H1 (cell line): ENCODE measurements at regions not wholly inside any gene's neighbourhood (a gene's known extent, or its start where the extent isn't known, plus 50 kb on each side); places are given as distances from the start of the nearest gene placed in this dataset.

Experiments used
- CTCF ChIA-PET: fragments of 300-600 bp; sonication (Branson Sonifier 250); formaldehyde crosslinking; loops from one replicate; lab custom pipeline; 2021; ENCODE audit not compliant: partially characterized antibody; lab: Charles Lee
- POLR2A ChIA-PET: fragments of 300-600 bp; sonication (Branson Sonifier 250); formaldehyde crosslinking; loops from one replicate; lab custom pipeline; 2021; ENCODE audit warnings: inconsistent platforms; ENCODE audit not compliant: partially characterized antibody; lab: Charles Lee
- DNase-seq, 2 experiments: peaks; one replicate each; pipeline versions ENCODE4 v3.0.0 to v3.0.0-alpha.2; 2010 to 2022; ENCODE audit warnings: low spot score in 2 of 2, low read depth in 1 of 2, mixed read lengths in 1 of 2
- FAIRE-seq: peaks from 2 replicates; lab custom pipeline; 2011; peaks lifted over from hg19 to GRCh38; lab: Jason Lieb, UNC
- H2AFZ ChIP-seq: 2 replicates; pipeline ENCODE4 v1.8.1; 2012; ENCODE audit warnings: low read length, inconsistent platforms
- H2AK5ac ChIP-seq: 2 replicates; pipeline ENCODE4 v1.6.1; 2013; ENCODE audit warnings: low read depth, low read length
- H2BK120ac ChIP-seq: replicated peaks from 2 replicates; pipeline ENCODE3; 2013; ENCODE audit warnings: low read depth, low read length, inconsistent platforms
- H2BK12ac ChIP-seq: 2 replicates; pipeline ENCODE4 v1.6.1; 2013; ENCODE audit warnings: low read depth, low read length
- H2BK15ac ChIP-seq: 2 replicates; pipeline ENCODE4 v1.6.1; 2013; ENCODE audit warnings: low read length
- H2BK20ac ChIP-seq: 2 replicates; pipeline ENCODE4 v1.6.1; 2013; ENCODE audit warnings: low read length
- H2BK5ac ChIP-seq: 2 replicates; pipeline ENCODE4 v1.6.1; 2013; ENCODE audit warnings: low read depth, low read length
- H3K14ac ChIP-seq: 2 replicates; pipeline ENCODE4 v1.6.1; 2013; ENCODE audit warnings: inconsistent platforms; ENCODE audit not compliant: insufficient read length
- H3K18ac ChIP-seq: 2 replicates; pipeline ENCODE4 v1.6.1; 2013; ENCODE audit warnings: low read length; ENCODE audit errors: extremely low read depth
- H3K23ac ChIP-seq: 2 replicates; pipeline ENCODE4 v1.6.1; 2013; ENCODE audit warnings: inconsistent platforms; ENCODE audit not compliant: insufficient read length
- H3K23me2 ChIP-seq: 2 replicates; pipeline ENCODE4 v1.6.1; 2013; ENCODE audit warnings: low read depth, low read length
- H3K27ac ChIP-seq: 2 replicates; pipeline ENCODE4 v1.6.1; 2011; ENCODE audit warnings: low read depth, low read length, inconsistent platforms
- H3K27me3 ChIP-seq, 4 experiments: replicated peaks in 1 of 4; 1 replicate in 1 of 4; 2 replicates in 3 of 4; pipeline versions ENCODE4 v1.6.1 to v1.8.1; 2011 to 2013; ENCODE audit warnings: low read length in 3 of 4, mild to moderate bottlenecking in 3 of 4, inconsistent platforms in 2 of 4, mixed read lengths in 2 of 4, moderate library complexity in 1 of 4; ENCODE audit not compliant: control insufficient read depth in 3 of 4, insufficient read depth in 3 of 4; ENCODE audit errors: extremely low read depth in 1 of 4
- H3K36me3 ChIP-seq, 4 experiments: 2 replicates each; pipeline versions ENCODE4 v1.6.1 to v1.8.1; 2011 to 2013; ENCODE audit warnings: mild to moderate bottlenecking in 4 of 4, low read length in 3 of 4, moderate library complexity in 2 of 4, control low read depth in 1 of 4, inconsistent platforms in 1 of 4; ENCODE audit not compliant: insufficient read depth in 4 of 4, control insufficient read depth in 2 of 4
- H3K4ac ChIP-seq: replicated peaks from 2 replicates; pipeline ENCODE3; 2013; ENCODE audit warnings: low read length, low read depth, mixed read lengths, inconsistent platforms; ENCODE audit not compliant: insufficient read length
- H3K4me1 ChIP-seq, 4 experiments: replicated peaks in 1 of 4; 1 replicate in 1 of 4; 2 replicates in 3 of 4; pipeline versions ENCODE4 v1.6.1 to v1.8.1; 2011 to 2013; ENCODE audit warnings: low read length in 3 of 4, inconsistent platforms in 2 of 4, mixed read lengths in 1 of 4; ENCODE audit not compliant: insufficient read depth in 4 of 4, control insufficient read depth in 3 of 4
- H3K4me2 ChIP-seq, 2 experiments: 2 replicates each; pipeline versions ENCODE4 v1.6.1 to v1.8.1; 2011 to 2013; ENCODE audit warnings: low read depth in 2 of 2, low read length in 2 of 2, control low read depth in 1 of 2, inconsistent platforms in 1 of 2, mild to moderate bottlenecking in 1 of 2; ENCODE audit not compliant: insufficient read depth in 1 of 2
- H3K4me3 ChIP-seq, 4 experiments: fragments of 200-600, 300-600 bp in 1 of 4; sonication (generic), shearing (Covaris generic), sonication (Bioruptor Twin) in 1 of 4; 2 replicates each; pipeline versions ENCODE4 v1.5.1 to v1.8.1; 2011 to 2016; ENCODE audit warnings: low read length in 4 of 4, low read depth in 3 of 4, control low read depth in 2 of 4, inconsistent platforms in 2 of 4, mild to moderate bottlenecking in 2 of 4, mixed read lengths in 1 of 4, moderate library complexity in 1 of 4; ENCODE audit not compliant: insufficient read depth in 2 of 4; ENCODE audit errors: extremely low read depth in 1 of 4
- H3K56ac ChIP-seq: replicated peaks from 2 replicates; pipeline ENCODE3; 2013; ENCODE audit warnings: low read depth, mild to moderate bottlenecking, mixed read lengths, low read length, inconsistent platforms; ENCODE audit not compliant: insufficient read length
- H3K79me1 ChIP-seq: 2 replicates; pipeline ENCODE4 v1.6.1; 2013; ENCODE audit warnings: low read depth, low read length, control low read depth
- H3K79me2 ChIP-seq, 2 experiments: 2 replicates each; pipeline versions ENCODE4 v1.6.1 to v1.8.1; 2012 to 2013; ENCODE audit warnings: low read length in 2 of 2, mild to moderate bottlenecking in 2 of 2, inconsistent platforms in 1 of 2; ENCODE audit not compliant: insufficient read depth in 2 of 2, control insufficient read depth in 1 of 2
- H3K9ac ChIP-seq, 4 experiments: replicated peaks in 1 of 4; 1 replicate in 1 of 4; 2 replicates in 3 of 4; pipeline versions ENCODE4 v1.6.1 to v1.8.1; 2011 to 2013; ENCODE audit warnings: low read depth in 3 of 4, low read length in 3 of 4, control low read depth in 2 of 4, mild to moderate bottlenecking in 2 of 4, moderate library complexity in 2 of 4, inconsistent platforms in 1 of 4; ENCODE audit errors: extremely low read depth in 1 of 4
- H3K9me3 ChIP-seq, 2 experiments: 2 replicates each; pipeline versions ENCODE4 v1.6.1 to v1.8.1; 2012 to 2013; ENCODE audit warnings: mild to moderate bottlenecking in 2 of 2, moderate library complexity in 2 of 2, control low read depth in 1 of 2, inconsistent platforms in 1 of 2, low read depth in 1 of 2, low read length in 1 of 2, mixed read lengths in 1 of 2; ENCODE audit not compliant: insufficient read depth in 2 of 2
- H4K20me1 ChIP-seq, 2 experiments: replicated peaks in 1 of 2; 2 replicates each; pipeline versions ENCODE3 to v1.8.1; 2011 to 2013; ENCODE audit warnings: inconsistent platforms in 2 of 2, low read length in 2 of 2, mild to moderate bottlenecking in 1 of 2; ENCODE audit not compliant: insufficient read depth in 2 of 2, control insufficient read depth in 1 of 2
- H4K5ac ChIP-seq: 2 replicates; pipeline ENCODE4 v1.6.1; 2013; ENCODE audit warnings: low read length, low read depth, mixed read lengths, inconsistent platforms; ENCODE audit not compliant: insufficient read length
- H4K8ac ChIP-seq: 2 replicates; pipeline ENCODE4 v1.8.0; 2013; ENCODE audit warnings: mild to moderate bottlenecking, moderate library complexity, low read length, inconsistent platforms; ENCODE audit not compliant: insufficient read depth; ENCODE audit errors: extremely low read depth
- H4K91ac ChIP-seq: replicated peaks from 2 replicates; pipeline ENCODE3; 2013; ENCODE audit warnings: low read length, mixed read lengths, inconsistent platforms; ENCODE audit not compliant: insufficient read length
- CBX8 ChIP-seq: fragments of 300-800, 300-1000 bp; sonication (generic); IDR thresholded peaks from 2 replicates; pipeline ENCODE4 v1.7.1; 2016; ENCODE audit warnings: low read depth, low read length, borderline replicate concordance
- CHD2 ChIP-seq: IDR thresholded peaks from 2 replicates; pipeline ENCODE4 v1.6.1; 2012; ENCODE audit warnings: low read length, improper control_type of control experiment
- CREB1 ChIP-seq: IDR thresholded peaks from 2 replicates; pipeline ENCODE4 v1.6.1; 2012; ENCODE audit warnings: inconsistent platforms
- CTBP2 ChIP-seq: IDR thresholded peaks from 2 replicates; pipeline ENCODE4 v1.7.0; 2011; ENCODE audit warnings: borderline replicate concordance, mild to moderate bottlenecking, moderate library complexity, mixed read lengths, low read length; ENCODE audit not compliant: insufficient read depth, insufficient read length
- HDAC6 ChIP-seq: IDR thresholded peaks from one replicate; pipeline ENCODE4 v1.7.1; 2012; ENCODE audit warnings: low read depth, mild to moderate bottlenecking, inconsistent platforms, low read length, moderate library complexity
- KDM4A ChIP-seq: IDR thresholded peaks from one replicate; pipeline ENCODE4 v1.7.1; 2012; ENCODE audit warnings: low read depth, mild to moderate bottlenecking, moderate library complexity, low read length, inconsistent platforms; ENCODE audit not compliant: severe bottlenecking
- POU5F1 ChIP-seq: IDR thresholded peaks from 2 replicates; pipeline ENCODE4 v1.6.1; 2011; ENCODE audit warnings: low read depth, mild to moderate bottlenecking, low read length, moderate library complexity
- RXRA ChIP-seq: IDR thresholded peaks from 2 replicates; pipeline ENCODE4 v1.6.1; 2011; ENCODE audit warnings: low read depth, mild to moderate bottlenecking, low read length, moderate library complexity; ENCODE audit not compliant: insufficient read depth
- SAP30 ChIP-seq: fragments of 300-600 bp; sonication (generic); IDR thresholded peaks from 2 replicates; pipeline ENCODE4 v1.7.1; 2012; ENCODE audit warnings: low read length, moderate library complexity, mild to moderate bottlenecking, inconsistent platforms; ENCODE audit not compliant: insufficient read depth, insufficient replicate concordance
- SIN3A ChIP-seq, 2 experiments: IDR thresholded peaks in 1 of 2; conservative IDR thresholded peaks in 1 of 2; 2 replicates each; pipeline ENCODE4 v1.6.1; 2011 to 2012; ENCODE audit warnings: low read length in 2 of 2, improper control_type of control experiment in 1 of 2, low read depth in 1 of 2, mild to moderate bottlenecking in 1 of 2
- SP2 ChIP-seq: IDR thresholded peaks from 2 replicates; pipeline ENCODE4 v1.6.1; 2012; ENCODE audit warnings: mild to moderate bottlenecking, low read length, inconsistent platforms
- TCF12 ChIP-seq: IDR thresholded peaks from 2 replicates; pipeline ENCODE4 v1.6.1; 2011; ENCODE audit warnings: low read depth, mild to moderate bottlenecking, low read length
- WGBS, 2 experiments: shearing (Covaris generic) in 1 of 2; methylation state at CpG; one replicate each; pipeline versions ENCODE4 v1.1.6 to v1.1.7; 2013 to 2015; ENCODE audit warnings: low lambda C conversion rate in 2 of 2, mixed read lengths in 2 of 2, inconsistent platforms in 1 of 2, low coverage in 1 of 2, missing lambda C conversion rate in 1 of 2; ENCODE audit not compliant: insufficient replicate concordance in 2 of 2, insufficient coverage in 1 of 2, insufficient read length in 1 of 2; ENCODE audit errors: extremely low coverage in 1 of 2, missing lambda C conversion rate in 1 of 2; 5-methylcytosine and 5-hydroxymethylcytosine counted together

DNA sequence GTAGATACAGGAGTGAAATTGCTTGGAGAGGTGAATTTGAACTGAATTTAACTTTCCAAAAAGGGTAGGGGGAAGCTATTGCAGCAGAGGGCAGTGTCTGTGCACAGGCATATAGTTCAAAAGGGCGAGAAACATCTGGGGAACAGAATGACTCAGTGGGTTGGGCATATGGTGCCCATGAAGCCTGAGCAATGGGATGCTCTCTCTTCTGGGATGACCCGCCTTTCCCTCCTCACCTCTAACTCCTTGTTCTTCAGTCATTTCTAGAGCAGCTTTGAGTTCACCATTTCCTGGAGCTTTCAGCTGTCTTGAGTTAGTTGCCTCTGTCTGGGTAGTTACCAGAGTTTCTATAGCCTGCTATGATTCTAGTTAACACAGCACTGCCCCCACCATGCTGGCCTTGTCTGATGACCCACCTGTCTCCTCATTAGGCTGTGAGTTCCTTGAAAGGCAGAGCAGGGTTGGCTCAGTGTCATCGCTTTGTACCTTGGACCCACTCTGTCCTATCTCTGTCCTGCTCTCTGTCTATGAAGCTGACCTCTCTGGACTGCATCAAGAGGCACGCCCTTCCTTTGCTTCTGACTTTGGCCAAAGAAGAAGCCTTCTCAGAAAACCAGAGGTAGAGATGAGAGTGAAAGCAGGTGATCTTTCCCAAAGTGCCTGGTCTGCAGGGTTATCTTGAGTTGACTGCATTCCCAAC is 299.6 kb upstream of the KLF4 start:
- H3K4me2 ChIP-seq: no peak overlapping the region
- H3K9ac ChIP-seq: no peak overlapping the region
- H2BK15ac ChIP-seq: no peak overlapping the region
- FAIRE-seq: no peak
- no peak overlapping the region for H3K23ac ChIP-seq
- no peak overlapping the region for H3K4ac ChIP-seq
- 0 out of 7 replicates have a peak, but pooled peaks cover 0 to 3% (median 0%) of the 10 kb centered on the region in 4 experiments for H3K4me1 ChIP-seq
- H3K9me3 ChIP-seq: no peaks in the 10 kb centered on the region
- no peak overlapping the region for H3K27ac ChIP-seq
- no peaks in the 10 kb centered on the region for H3K23me2 ChIP-seq
- H3K79me2 ChIP-seq: no peaks in the 10 kb centered on the region
- ChIA-PET POLR2A (no interaction called here), CTCF (no interaction called here)
- no peak overlapping the region for H2BK20ac ChIP-seq
- no peak overlapping the region for H3K14ac ChIP-seq
- no peak for TF ChIP-seq RXRA
- no peak for TF ChIP-seq SP2
- TF ChIP-seq CBX8: no peak
- no peak for TF ChIP-seq TCF12
- no peak for TF ChIP-seq SIN3A (conservative IDR thresholded peaks at IDR 0.05 in 1 of 2, IDR thresholded peaks at IDR 0.05 in 1 of 2; ENCODE audit: low read depth in 1 of 2, low read length in 2 of 2)
- no peak for TF ChIP-seq HDAC6
- no peak for TF ChIP-seq CREB1
- no peak for TF ChIP-seq KDM4A
- TF ChIP-seq POU5F1: no peak
- no peak for TF ChIP-seq CHD2
- no peak for TF ChIP-seq CTBP2
- TF ChIP-seq SAP30: no peak
- no peak overlapping the region for H4K5ac ChIP-seq
- WGBS, 2 experiments: 90% methylated on average over 4 of the region's 4 CpGs; no CpG with 5 or more reads in 1 of the 2 experiments
- no peaks in the 10 kb centered on the region for H3K36me3 ChIP-seq
- no peak overlapping the region for H2BK5ac ChIP-seq
- H4K91ac ChIP-seq: no peak overlapping the region
- no peak overlapping the region for H2BK120ac ChIP-seq
- H3K56ac ChIP-seq: no peak overlapping the region
- no peak overlapping the region for H3K18ac ChIP-seq
- no peaks in the 10 kb centered on the region for H3K79me1 ChIP-seq
- H4K8ac ChIP-seq: no peak overlapping the region
- no peaks in the 10 kb centered on the region for H4K20me1 ChIP-seq
- DNase-seq: no peak
- H2AFZ ChIP-seq: no peak overlapping the region
- no peak overlapping the region for H2BK12ac ChIP-seq
- no peak overlapping the region for H2AK5ac ChIP-seq
- H3K27me3 ChIP-seq: no peaks in the 10 kb centered on the region
- no peak overlapping the region for H3K4me3 ChIP-seq
